Heart left ventricle (tissue), 16 donors: ENCODE measurements at regions not wholly inside any gene's neighbourhood (a gene's known extent, or its start where the extent isn't known, plus 50 kb on each side); places are given as distances from the start of the nearest gene placed in this dataset.

Experiments used
- ATAC-seq, 4 donors: fragments of 200-7000 bp; cut with Tn5 transposase; one replicate each; pipeline ENCODE4 v1.9.1; 2020 to 2022; ENCODE audit warnings: moderate library complexity in 4 of 4, mild to moderate bottlenecking in 3 of 4, moderate number of reproducible peaks in 1 of 4
- DNase-seq, 5 donors: peaks; one replicate each; pipeline ENCODE4 v3.0.0-alpha.2; 2020
- H3K27ac ChIP-seq, 12 donors: fragments of 200-600 bp; sonication (generic) in 4 of 12; one replicate each; pipeline versions ENCODE4 v1.5.0 to v1.8.0; 2016 to 2022; ENCODE audit warnings: mild to moderate bottlenecking in 2 of 12
- H3K27me3 ChIP-seq, 9 donors: fragments of 200-600 bp; sonication (generic) in 2 of 9; one replicate each; pipeline versions ENCODE4 v1.5.1 to v1.8.0; 2016 to 2022; ENCODE audit warnings: mild to moderate bottlenecking in 3 of 9
- H3K36me3 ChIP-seq, 9 donors: fragments of 200-600 bp; sonication (generic) in 2 of 9; one replicate each; pipeline versions ENCODE4 v1.5.0 to v1.8.0; 2018 to 2022; ENCODE audit warnings: mild to moderate bottlenecking in 2 of 9
- H3K4me1 ChIP-seq, 12 donors: fragments of 200-600 bp; sonication (generic) in 4 of 12; one replicate each; pipeline versions ENCODE4 v1.5.0 to v1.8.0; 2016 to 2022; ENCODE audit warnings: mild to moderate bottlenecking in 3 of 12
- H3K4me3 ChIP-seq, 12 donors: fragments of 200-600 bp; sonication (generic) in 4 of 12; one replicate each; pipeline versions ENCODE4 v1.5.0 to v1.8.0; 2017 to 2022; ENCODE audit warnings: mild to moderate bottlenecking in 9 of 12, moderate library complexity in 4 of 12
- H3K9me3 ChIP-seq, 12 donors: fragments of 200-600 bp; sonication (generic) in 4 of 12; one replicate each; pipeline versions ENCODE4 v1.5.0 to v1.8.0; 2016 to 2022; ENCODE audit warnings: mild to moderate bottlenecking in 1 of 12
- CTCF ChIP-seq, 12 donors: fragments of 200-600 bp; sonication (generic) in 4 of 12; IDR thresholded peaks; one replicate each; pipeline versions ENCODE4 v1.5.0 to v1.8.0; 2018 to 2022; ENCODE audit warnings: antibody characterized with exemption in 12 of 12, mild to moderate bottlenecking in 5 of 12
- POLR2A ChIP-seq, 2 donors: fragments of 450-650 bp; IDR thresholded peaks; one replicate each; pipeline ENCODE4 v1.6.1; 2017; ENCODE audit warnings: antibody characterized with exemption in 2 of 2, mild to moderate bottlenecking in 2 of 2, moderate library complexity in 2 of 2
- WGBS, 4 donors: extraction: QIAGEN DNeasy Blood & Tissue Kit in 2 of 4; methylation state at CpG; one replicate each; pipeline versions ENCODE4 v1.1.5 to v1.1.7; 2013 to 2018; 5-methylcytosine and 5-hydroxymethylcytosine counted together
- intact Hi-C, 10 donors: fragments of 100-400 bp; cut with DNase I; formaldehyde crosslinking; loops; one replicate each; pipeline versions ENCODE4 v1.11.1 to v1.14.2; 2022
- donor health status: ischemic (EF 13 %, LVEDD 7.1; RV severe dilation, severe dysfunction).
- donor health status: healthy with polysubstance abuse.
- donor health status: DM: no; HTN: yes; CAD: no.
- donor health status: DM: no; HTN: no; CAD: no.
- donor health status: ischemic (EF 25% LVEDD 6.9; RV normal size, moderate dysfunction).
- donor health status: ischemic (EF 25% LVEDD 5.7; RV mildly dilated, moderate dysfunction).
- donor health status: healthy.
- donor health status: DM: yes; HTN: yes; CAD: no.
- donor health status: ischemic (EF 35%, LVEDD 5.7; RV mildly dilated, moderate dysfunction).
- donor health status: nonischemic (EF 11% LVEDD 7.7; RV severe dilation, severe dysfunction).
- donor health status: DM: yes; HTN: yes; CAD: no.
- donor health status: PGD.
- donor health status: ischemic (EF 29% LVEDD 5.4; RV normal size, mild dysfunction).
- donor health status: nonischemic (EF 23%, LVEDD 6.1; RV moderate dilation, normal function).

- H3K4me1 ChIP-seq: no peaks in the 10 kb centered on the region
- H3K27ac ChIP-seq: no peak overlapping the region
- TF ChIP-seq CTCF (IDR thresholded peaks at IDR 0.05) (no peak), POLR2A (IDR thresholded peaks at IDR 0.05) (no peak)
- H3K9me3 ChIP-seq: peaks cover 0 to 8% (median 0%) of the 10 kb centered on the region in 12 donors
- intact Hi-C loops: no loop called here
- no peak for ATAC-seq
- no peak overlapping the region for H3K4me3 ChIP-seq
- 88 to 95% (median 93%) methylated on average over 3 of the region's 3 CpGs for WGBS, 4 donors
- H3K36me3 ChIP-seq: no peaks in the 10 kb centered on the region
- DNase-seq: no peak
- no peaks in the 10 kb centered on the region for H3K27me3 ChIP-seq
Measured at GRCh38 chr13:40023595-40024203, 368.2 kb downstream of the COG6 start.

- intact Hi-C loops: no loop called here
- ATAC-seq: no peak
Measured at GRCh38 chr13:40024204-40024966, 368.9 kb downstream of the COG6 start.

GRCh38 chr13:40024967-40025714 is 369.7 kb downstream of the COG6 start:
- DNase-seq (no peak), ATAC-seq (peak in 1 of 4 donors; percentile 15)
- intact Hi-C loops: no loop called here
- Histone ChIP-seq H3K27me3 (no peaks in the 10 kb centered on the region), H3K4me1 (no peaks in the 10 kb centered on the region), H3K4me3 (no peak overlapping the region), H3K27ac (no peak overlapping the region), H3K36me3 (no peaks in the 10 kb centered on the region), H3K9me3 (peaks cover 0 to 9% (median 0%) of the 10 kb centered on the region in 12 donors)
- TF ChIP-seq POLR2A (IDR thresholded peaks at IDR 0.05) (no peak), CTCF (IDR thresholded peaks at IDR 0.05) (no peak)
- WGBS, 4 donors: 53 to 63% (median 57%) methylated on average over 4 of the region's 4 CpGs

More at GRCh38 chr13:40024204-40024966, 368.9 kb downstream of the COG6 start:
- 78 to 87% (median 82%) methylated on average over 3 of the region's 3 CpGs for WGBS, 4 donors
- TF ChIP-seq POLR2A (IDR thresholded peaks at IDR 0.05): no peak
- DNase-seq: no peak
- peaks cover 0 to 9% (median 0%) of the 10 kb centered on the region in 12 donors for H3K9me3 ChIP-seq
- no peaks in the 10 kb centered on the region for H3K4me1 ChIP-seq
- no peaks in the 10 kb centered on the region for H3K36me3 ChIP-seq
- H3K27ac ChIP-seq: no peak overlapping the region
- H3K4me3 ChIP-seq: no peak overlapping the region
- H3K27me3 ChIP-seq: no peaks in the 10 kb centered on the region

- TF ChIP-seq CTCF (IDR thresholded peaks at IDR 0.05) (no peak), POLR2A (IDR thresholded peaks at IDR 0.05) (no peak)
Measured at GRCh38 chr13:40026174-40026585, 370.7 kb downstream of the COG6 start.

More at GRCh38 chr13:40026174-40026585, 370.7 kb downstream of the COG6 start:
- Histone ChIP-seq H3K4me1 (no peaks in the 10 kb centered on the region), H3K27me3 (no peaks in the 10 kb centered on the region), H3K9me3 (peaks cover 0 to 9% (median 0%) of the 10 kb centered on the region in 12 donors), H3K4me3 (no peak overlapping the region), H3K27ac (no peak overlapping the region), H3K36me3 (no peaks in the 10 kb centered on the region)
- ATAC-seq (no peak), DNase-seq (no peak)
- intact Hi-C loops: no loop called here
- 86 to 93% (median 90%) methylated on average over 5 of the region's 5 CpGs for WGBS, 4 donors
